SIG-M5 treated with dmso at 0.1 percent for 504 hours (cell line): ENCODE measurements at regions not wholly inside any gene's neighbourhood (a gene's known extent, or its start where the extent isn't known, plus 50 kb on each side); places are given as distances from the start of the nearest gene placed in this dataset.

Source experiments
- DNase-seq: peaks from one replicate; lab custom pipeline; 2025; ENCODE audit not compliant: unreplicated experiment; lab: John Stamatoyannopoulos, UW

DNA sequence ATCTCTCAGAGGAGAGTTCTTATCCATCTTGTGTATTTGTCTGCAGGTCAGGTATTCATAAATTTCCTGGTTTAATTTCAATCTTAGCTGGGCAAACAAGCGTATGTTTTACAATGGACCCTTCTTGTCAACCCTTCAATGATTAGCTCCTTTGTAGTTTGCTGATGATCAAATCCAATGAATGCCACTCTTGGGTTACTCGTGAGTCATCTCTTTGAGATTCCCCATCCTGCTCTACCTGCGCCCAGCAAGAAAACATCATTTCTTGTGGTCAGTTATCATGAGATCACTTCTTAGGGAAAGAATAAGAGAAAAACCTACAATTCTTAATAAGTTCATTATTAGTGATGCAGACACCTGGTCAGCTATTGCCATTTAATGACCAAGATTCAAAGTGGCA lies 572.3 kb upstream of the PKN2 start:
- DNase-seq, result no peak

DNA sequence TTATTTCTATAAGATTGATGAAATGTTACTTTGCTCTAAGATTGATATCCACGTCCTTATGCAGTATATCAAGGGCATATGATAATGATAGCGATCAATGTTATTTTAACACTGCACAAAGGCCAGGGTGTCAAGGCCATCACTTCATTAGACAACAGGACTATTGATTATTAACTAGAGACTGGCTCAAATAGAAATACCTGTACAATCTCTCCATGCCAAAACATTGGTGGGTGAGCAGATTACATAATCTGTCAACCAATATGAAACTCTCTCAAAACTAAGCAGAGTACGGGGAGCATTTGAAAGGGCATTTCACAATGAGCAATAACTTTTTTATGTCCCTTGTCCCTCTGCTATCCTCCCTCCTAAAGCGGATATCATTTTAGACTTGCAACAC lies 566.5 kb upstream of the PKN2 start:
- DNase-seq, result no peak

DNA sequence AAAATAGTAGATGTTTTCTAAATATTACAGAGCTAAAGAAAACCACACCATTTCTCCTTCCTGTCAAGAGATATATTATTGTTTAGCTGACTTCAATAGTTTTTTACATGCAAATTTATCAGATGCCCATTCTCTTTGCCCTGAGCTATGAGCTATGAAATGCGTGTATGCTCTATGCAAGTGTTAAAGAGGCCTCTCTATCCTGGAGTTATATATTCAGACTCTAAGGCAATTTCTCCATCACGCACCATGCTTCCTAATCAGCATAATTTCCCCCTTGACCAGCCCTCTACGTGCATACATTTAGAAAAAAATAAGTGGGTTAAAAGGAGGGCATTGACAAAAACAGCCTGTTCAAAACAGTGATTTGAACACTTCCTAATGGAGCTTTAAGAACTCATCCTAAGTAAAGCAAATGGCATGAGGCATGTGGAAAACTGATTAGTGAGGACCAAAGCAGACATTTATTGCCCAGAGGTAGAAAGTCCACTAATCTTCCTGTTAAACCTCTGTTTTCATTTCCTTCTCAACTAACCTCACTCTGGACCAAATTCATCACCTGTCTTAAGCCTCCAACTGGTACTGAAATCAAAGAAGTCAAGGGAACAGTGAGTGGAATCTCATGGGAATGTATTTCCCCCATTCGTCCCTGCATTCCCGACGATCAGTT lies 565.8 kb upstream of the PKN2 start:
- DNase-seq, result no peak

DNA sequence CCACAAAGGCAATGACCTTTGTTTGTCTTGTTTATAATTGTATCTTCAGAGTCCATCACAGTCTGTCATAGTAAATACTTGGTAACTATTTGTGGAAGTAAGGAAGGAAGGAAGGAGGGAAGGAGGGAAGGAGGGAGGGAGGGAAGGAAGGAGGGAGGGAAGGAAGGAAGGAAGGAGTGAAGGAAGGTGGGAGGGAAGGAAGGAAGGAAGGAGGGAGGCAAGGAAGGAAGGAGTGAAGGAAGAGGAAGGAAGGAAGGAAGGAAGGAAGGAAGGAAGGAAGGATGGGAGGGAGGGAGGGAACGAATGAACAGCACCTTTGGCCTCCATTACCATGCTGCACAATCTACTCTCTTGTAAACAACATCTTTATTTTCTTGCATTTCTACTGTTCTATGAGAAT lies 559.5 kb upstream of the PKN2 start:
- DNase-seq, result no peak

DNA sequence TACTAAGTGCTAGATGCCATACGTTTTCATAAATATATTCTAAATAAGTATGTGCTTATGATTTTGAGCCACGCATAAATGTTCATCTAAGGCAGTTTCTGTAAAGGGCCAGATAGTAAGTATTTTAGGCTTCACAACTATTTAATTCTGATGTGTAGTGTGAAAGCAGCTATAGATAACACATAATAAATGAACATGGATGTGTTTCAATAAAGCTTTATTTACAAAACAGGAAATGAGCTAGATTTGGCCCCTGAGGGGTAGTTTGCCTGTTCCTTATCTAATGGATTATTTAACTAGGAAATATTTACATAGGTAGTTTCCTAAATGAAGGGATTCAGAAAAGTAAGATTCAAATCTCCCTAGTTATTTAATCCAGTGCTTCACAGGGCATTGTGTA lies 557.6 kb upstream of the PKN2 start:
- no peak for DNase-seq

DNA sequence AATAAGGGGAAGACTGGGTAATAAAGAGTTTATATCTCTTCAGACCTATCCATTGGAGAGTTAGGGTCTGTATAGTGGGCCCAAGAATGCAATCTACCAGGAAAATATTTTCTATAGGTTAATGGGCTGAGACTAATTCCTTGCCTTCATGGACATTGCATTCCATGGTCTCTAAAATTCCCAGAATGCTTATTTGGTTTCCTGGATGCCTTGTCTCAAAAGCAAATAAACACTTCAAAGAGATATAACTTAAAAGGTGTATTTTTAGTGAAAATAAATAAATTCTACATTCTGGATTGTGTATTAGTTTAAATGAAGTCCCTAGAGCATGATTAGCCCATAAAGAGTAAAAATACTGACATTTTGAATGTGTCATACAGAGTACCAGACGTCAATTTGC lies 550.1 kb upstream of the PKN2 start:
- DNase-seq, result no peak

DNA sequence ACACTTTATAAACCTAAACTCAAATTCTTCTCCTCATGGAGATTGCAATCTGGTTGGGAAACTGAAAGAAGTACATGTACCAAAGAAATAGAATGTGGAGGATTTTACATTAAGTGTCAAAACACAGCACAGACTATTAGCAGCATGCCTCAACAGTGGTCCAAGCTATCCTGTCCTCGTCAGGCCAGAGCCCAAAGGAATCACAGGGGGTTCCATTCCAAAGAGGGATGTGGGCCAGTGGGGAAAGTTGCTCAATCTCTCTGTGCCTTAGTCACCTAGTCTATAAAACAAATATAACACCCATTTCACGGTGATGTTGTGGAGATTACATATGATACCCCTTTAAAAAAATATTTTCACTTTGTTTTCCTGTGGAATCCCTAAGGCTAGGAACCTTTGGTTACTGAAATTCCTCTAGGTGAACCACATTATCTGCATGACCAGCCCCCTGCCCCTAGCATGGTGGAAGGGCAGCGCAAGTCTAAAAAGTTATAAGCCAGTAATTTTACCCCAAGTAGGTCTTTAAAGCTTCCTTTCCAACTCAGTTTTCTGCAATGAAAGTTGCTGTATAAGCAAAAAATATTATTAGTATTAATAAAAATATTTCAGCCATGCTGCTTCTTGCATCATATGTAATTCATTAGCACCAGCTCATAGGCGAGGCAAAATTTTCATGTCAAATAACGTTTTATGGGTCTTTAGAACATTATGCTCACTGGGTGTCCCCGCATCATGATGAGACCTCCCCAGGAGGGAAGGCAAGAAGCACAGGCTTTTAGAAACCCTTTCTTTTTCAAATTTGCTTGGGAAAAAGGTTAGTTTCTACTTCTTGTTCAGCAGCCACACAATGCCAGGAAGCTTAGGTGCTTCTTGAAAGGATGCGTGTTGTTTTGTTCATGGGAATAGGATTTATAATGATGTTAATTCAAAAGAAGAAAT lies 548.8 kb upstream of the PKN2 start:
- no peak for DNase-seq

DNA sequence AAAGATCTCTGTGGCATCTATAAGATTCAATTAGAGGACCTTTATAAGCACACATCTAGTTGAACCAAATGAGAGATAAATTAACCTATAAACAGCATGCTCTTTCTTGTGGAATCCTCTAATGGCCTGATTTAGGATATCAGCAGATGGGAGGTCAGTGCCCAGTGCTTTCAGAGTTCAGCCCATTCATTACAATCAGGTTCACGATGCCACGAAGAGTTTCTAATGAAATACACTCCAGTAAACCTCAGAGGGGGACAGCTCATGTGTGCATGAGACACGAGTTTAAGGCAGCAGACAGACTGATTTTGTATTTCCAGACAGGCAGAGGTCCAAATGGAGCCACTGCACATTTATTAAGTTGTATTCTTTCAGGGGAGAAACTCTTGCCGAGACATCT lies 544.4 kb upstream of the PKN2 start:
- no peak for DNase-seq

DNA sequence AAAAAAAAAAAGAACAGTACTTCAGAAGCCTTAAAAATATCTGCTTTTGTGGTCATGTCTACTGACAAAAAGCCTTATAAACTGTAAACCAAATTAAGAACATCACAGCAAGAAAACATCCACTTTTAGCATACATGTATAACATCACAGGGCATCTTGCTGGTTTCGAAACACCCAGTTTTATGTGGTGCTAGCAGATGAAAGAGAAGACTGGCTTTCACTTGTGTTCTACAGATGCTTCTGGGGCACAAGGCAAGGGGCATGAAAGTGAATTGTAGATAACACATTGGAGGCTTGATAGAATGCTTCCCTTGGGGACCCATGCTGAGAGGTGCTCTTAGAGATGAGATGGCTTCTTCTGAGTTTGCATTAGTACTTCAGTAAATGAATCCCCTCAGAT lies 543.7 kb upstream of the PKN2 start:
- no peak for DNase-seq

DNA sequence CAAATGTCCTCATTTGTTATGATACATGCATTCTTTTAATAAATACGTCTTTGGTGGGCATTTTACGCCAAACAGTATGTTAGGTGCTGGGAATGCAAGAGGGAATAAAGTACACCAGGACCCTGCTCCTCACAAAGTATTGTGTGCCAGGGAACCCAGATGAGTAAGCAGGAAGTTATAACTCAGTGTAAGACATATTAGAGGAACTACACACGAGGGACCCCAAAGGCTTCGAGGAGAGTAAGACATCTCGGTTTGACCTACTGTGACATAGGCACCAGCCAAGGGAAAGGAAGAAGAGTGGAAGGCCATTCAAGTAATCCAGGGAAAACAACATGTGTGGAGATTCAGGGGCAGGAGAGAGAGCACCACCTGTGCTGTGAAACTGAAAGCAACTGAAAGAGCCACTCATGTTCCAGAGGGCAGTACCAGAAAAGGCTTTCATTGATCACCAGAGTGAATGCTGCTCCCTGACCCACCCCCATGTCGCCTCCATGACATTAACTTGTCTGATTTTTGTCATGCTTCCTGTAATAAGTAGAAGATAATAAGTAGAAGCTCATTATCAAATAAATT lies 542.5 kb upstream of the PKN2 start:
- DNase-seq, result no peak

DNA sequence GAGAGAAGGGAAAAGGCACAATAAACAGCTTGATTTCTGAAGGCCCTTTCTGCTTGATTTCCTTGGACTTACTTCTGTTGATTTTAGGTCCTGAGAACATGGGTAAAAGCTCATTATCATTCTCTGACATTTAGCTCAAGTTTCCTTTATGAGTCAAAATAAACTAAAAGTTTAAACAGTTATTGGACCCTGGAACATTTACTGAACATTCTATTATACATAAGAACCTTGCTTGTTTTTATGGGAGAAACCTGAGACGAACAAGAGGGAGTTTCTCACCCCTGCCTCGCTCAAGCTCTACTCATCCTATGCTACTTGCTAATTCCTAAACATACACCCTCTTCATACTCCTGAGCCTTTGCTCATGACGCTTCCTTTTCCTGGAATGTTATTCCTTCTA lies 538.3 kb upstream of the PKN2 start:
- DNase-seq, result no peak

DNA sequence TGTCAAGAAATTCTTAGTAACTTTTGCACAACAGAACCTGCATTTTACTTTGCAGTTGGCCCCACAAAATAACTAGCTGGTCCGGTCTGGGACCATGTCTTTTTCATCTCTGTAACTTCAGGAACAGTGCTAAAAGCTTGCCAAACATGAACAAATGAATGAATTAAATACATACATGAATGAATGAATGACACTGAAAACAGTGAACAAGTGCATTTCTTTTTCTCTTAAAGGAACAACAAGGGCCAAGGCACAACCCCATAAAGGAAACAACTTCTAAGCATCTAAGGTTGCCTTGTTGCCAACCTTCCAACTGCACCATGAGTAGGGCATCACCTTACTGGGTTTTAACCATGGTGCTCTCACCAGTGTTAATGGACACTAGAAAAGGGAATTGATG lies 534.4 kb upstream of the PKN2 start:
- no peak for DNase-seq

DNA sequence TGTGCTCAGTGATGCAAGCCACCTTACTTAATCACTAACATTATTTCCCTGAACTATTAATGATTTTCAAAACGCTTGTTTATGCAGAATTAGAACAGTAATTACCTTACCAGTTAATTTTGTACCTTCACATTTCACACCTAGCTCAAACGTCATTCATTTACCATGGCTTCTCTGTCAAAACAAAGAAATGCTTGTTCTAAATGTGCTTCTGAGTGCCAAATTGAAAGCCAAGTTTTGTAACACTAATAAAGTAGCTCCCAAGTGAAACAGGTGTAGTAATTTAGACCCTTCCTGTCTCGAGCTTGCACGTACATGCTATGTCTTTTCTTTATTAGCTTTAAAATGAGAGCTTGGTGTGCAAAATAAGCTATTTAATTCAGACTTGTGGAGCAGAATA lies 533.7 kb upstream of the PKN2 start:
- no peak for DNase-seq

DNA sequence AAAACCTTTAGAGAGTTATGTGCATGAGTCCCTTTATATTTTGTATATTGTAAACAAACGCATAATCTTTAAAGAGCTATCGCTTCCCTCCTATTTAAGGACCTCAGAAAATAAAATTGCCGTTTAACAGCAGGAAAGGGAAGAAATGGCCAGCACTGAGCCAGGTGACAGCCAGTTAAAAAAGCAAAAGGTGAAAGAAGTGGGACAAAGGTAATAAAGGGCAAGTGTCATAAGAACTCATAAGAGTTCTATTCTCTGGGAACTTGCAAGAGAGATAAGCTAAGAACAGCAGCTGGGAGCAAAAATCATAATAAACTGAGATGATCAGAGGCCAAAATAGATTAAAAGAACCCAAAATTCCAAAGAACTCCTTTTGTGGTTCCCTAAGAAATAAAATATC lies 520.9 kb upstream of the PKN2 start:
- DNase-seq, result no peak

DNA sequence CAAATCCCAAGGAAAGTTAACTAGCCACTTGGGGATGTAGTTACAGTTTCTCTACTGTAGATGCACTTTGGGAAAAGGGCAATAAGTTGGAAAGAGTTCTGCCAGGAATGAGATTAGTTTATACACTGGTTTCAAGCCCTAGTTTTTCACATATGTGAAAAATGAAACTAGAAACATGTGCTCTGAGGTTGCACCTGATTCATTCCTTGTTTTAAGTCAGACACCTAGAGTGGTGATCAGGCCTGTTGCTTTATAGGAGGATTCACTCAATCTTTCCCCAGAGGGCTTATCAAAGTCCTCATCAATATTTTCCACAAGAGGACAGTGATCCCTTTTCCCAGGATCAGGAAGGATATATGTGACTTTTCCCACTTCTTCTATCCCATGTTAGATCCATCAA lies 515.9 kb upstream of the PKN2 start:
- no peak for DNase-seq

DNA sequence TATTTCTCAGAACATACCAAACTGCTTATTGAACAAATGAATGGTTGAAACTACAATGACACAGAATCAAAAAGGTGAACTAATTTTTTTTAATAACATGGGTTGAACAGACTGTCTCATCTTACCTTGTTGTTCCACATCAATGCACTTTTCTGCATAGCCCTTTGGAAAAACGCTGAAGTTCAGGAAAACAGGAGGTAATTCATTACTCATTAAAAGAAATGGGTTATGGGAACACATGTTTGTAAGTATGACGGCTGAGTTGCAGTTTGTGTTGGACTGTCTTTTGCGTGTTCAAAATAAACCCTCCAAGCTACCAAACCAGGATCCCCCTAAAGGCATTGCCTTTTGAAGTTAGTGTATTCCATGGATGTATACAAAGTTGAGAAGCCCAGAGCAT lies 514.9 kb upstream of the PKN2 start:
- no peak for DNase-seq

DNA sequence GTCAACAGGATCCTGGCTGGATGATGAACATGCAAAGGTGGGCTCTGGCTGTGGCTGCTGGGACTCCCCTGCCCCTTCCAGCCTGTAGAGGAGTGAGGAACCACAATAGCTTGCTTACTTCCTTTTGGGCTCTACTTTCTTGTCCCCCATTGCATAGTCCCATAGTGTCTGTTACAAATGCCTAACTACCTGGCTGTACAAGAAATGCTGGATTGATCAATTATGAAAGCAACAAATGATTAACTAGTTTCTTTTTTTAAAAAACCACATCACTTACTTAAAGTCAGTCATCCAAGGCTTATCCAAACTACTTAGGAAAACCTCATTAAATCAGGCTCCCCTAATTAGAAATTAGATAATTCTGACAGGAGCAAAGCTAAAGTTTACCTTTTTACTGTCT lies 514.1 kb upstream of the PKN2 start:
- no peak for DNase-seq

DNA sequence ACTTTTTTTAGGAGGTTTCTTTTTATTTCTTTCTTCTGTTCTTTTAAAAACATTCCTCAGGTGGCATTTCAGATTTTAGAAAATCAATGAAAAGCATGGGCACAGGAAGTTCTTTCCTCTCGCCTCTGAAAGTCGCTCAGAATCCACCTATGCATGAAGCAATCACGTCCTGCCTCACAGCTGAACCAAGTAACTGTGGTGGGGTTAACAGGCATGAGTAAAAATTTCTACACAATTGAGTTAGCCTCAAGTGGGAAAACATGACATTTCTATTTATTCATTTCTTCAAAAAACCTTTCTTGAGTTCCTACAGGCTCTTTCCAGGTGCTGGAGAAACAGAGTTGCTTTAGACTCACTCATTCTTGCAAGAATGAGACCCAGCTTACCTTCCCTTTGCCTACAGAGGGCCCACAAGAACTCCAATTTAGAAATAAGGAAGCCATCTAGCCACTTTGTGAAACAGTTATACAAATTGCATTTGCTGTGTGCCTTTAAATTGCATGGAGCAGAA lies 508.9 kb upstream of the PKN2 start:
- DNase-seq, result no peak

DNA sequence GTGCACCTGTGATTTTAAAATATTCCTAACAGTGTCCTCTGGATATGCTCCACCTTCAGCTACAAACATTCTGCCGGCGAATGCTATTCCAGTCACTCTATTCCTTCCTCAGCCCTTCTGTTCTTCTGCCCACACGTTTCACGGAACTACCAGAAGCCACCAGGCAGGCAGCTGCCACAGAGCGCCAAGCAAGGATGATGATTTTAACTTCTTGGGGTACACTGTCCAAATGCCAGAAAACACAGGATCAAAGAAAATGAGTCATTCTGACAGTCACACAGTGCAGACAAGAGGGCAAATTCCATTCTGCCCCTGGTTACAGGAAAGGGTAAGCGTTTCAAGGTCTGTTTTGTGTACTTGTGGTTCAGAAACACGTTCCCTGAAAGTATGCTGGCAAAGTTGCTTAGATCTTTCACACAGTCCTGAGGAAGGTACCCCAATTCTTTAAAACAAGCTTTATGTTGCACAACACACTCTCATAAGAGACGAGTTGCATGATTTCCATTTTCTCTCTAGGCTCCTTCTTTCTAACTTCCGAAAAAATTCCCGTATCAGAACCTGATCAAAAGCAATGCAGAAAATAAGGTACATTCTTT lies 508.3 kb upstream of the PKN2 start:
- DNase-seq, result no peak

DNA sequence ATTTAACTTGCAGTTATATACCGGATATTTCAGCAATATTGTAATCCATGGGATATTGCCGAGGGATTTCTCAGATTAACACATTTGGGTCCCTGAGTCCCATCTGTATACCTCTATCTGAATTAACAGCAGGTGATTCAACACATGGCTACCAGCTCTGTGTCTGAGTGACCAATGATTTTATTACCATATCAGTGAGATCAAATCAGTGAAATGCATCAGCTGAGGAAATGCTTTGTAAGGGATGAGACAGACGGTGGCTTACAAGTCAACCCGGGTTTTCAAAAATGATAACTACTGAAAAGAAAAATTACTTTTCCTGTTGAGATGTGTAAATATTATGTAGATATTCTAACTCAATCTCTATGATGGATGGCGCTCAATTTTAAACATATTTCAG lies 504.1 kb upstream of the PKN2 start:
- no peak for DNase-seq

DNA sequence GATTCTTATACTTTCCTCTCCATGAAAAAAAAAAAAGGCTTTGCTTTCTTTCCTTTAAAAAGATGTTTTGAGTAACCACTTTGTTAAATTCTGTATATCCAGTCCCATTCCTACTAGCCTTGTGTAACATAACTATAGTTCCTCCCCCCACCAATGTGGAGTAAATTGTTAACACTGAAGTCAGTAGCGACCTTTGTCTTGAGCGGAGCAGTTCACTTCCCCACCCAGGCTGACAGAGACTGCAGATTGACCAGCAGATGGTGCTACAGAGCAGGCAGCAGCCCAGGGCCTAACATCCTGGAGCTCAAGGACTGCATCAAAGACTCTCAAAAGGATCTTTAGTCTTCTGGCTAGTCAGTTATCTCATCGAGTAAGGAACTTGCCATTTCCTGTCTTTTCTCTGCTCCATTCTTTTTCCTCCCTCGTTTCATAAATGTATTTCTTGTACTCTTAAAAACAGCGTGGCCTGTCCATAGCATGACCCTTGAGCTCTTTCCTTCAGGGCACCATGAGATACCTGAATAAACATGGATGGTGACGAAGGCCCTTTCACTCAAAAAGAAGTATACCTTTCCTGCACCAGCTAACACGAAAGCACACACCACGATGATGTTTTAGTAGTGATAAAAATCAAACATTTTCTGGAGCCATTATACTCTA lies 503.5 kb upstream of the PKN2 start:
- peak; percentile 65 for DNase-seq
